D721Med (cell line): ENCODE measurements at regions not wholly inside any gene's neighbourhood (a gene's known extent, or its start where the extent isn't known, plus 50 kb on each side); places are given as distances from the start of the nearest gene placed in this dataset.

Experiments used
- DNase-seq: peaks from one replicate; pipeline ENCODE4 v3.0.0; 2011; ENCODE audit warnings: low spot score; ENCODE audit not compliant: insufficient read length
- FAIRE-seq: peaks from 2 replicates; lab custom pipeline; 2011; peaks lifted over from hg19 to GRCh38; lab: Jason Lieb, UNC
- TF ChIP-seq, protein P1 (sequence below): IDR thresholded peaks from 2 replicates; pipeline ENCODE4 v1.5.1; 2012; ENCODE audit warnings: mild to moderate bottlenecking, control low read depth; ENCODE audit not compliant: insufficient read depth; ENCODE audit errors: missing control alignments

- FAIRE-seq (peak; percentile 70), DNase-seq (no peak)
Observed at GRCh38 chr5:155943516-155944407, 383.2 kb upstream of the SGCD start.

GRCh38 chr5:155947394-155948062, 379.4 kb upstream of the SGCD start:
- DNase-seq (no peak), FAIRE-seq (no peak)
- TF ChIP-seq, protein P1, sequence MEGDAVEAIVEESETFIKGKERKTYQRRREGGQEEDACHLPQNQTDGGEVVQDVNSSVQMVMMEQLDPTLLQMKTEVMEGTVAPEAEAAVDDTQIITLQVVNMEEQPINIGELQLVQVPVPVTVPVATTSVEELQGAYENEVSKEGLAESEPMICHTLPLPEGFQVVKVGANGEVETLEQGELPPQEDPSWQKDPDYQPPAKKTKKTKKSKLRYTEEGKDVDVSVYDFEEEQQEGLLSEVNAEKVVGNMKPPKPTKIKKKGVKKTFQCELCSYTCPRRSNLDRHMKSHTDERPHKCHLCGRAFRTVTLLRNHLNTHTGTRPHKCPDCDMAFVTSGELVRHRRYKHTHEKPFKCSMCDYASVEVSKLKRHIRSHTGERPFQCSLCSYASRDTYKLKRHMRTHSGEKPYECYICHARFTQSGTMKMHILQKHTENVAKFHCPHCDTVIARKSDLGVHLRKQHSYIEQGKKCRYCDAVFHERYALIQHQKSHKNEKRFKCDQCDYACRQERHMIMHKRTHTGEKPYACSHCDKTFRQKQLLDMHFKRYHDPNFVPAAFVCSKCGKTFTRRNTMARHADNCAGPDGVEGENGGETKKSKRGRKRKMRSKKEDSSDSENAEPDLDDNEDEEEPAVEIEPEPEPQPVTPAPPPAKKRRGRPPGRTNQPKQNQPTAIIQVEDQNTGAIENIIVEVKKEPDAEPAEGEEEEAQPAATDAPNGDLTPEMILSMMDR, result no peak

More at GRCh38 chr5:155943516-155944407, 383.2 kb upstream of the SGCD start:
- TF ChIP-seq, protein P1, result peak; percentile 87

DNA sequence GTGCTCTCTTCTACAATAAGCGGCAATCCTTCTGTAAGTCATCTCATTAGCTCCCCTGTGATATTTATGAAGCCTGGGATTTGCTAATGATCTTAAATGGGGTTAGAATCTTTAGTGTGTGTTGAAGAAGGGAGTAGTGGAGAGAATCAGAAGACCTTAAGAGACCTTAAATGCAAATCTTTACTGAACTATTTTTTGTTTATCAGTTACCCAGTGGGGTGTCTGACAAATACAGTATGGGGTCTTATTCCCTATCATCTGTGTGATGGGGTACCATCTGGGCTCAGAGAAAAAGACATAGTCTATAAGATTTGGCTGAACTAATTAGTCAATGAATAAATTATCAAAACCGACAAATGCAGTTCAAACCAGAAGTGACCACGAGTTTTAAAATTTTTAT, 378.4 kb upstream of the SGCD start:
- DNase-seq, result no peak
- TF ChIP-seq, protein P1, result no peak
- FAIRE-seq, result no peak

DNA sequence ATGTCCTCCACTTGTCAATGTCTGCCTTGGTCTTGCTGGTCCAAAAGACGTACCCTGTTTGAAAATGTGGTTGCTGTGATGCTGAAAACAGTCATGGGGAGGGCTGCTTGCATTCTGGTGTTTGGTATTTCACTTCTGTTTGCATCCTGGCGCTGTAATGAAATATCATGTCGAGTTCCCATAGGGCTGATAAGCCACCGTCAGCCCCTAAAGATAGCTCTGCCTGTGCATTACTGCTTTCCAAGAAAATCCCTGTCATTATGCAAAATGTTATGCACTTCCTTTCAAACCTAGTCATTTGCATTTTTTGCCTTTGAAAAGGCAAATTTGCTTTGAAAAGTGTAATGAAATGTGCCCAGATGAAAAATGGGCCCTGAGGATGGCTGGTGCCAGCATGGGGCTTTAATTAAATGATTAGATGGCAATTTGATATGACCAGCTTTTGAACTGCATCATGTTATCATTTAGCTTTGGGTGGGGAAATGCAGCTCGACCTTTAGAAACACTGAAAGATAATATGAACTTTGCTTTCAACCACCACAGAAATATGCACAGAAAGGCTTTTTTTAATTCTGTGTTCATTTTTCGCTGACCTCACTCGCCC, 374.4 kb upstream of the SGCD start:
- DNase-seq (no peak), FAIRE-seq (no peak)
- TF ChIP-seq, protein P1, result no peak

DNA sequence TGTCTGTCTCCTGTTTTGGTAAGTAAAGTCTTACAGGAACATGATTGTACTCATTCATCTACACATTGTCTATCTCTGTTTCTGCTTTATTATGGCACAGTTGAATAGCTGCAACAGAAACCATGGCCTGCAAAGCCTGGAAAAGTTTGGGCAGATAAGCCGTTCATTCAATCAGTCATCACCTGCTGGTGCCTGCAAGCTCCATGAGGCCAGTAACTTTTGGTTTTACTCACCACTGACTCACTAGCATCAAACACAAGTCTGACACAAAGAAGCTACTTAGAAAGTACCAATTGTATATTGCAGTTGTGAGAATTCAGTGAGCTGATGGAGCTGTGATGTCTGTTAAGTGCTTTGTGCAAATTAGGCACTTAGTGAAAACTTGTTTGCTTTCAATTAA, 373.6 kb upstream of the SGCD start:
- DNase-seq (no peak), FAIRE-seq (no peak)
- TF ChIP-seq, protein P1, result no peak

- FAIRE-seq (no peak), DNase-seq (no peak)
- TF ChIP-seq, protein P1, result no peak
Observed at GRCh38 chr5:155954701-155955445, 372.1 kb upstream of the SGCD start.
